Neuronal stem cell (in vitro differentiated cells): ENCODE measurements at regions not wholly inside any gene's neighbourhood (a gene's known extent, or its start where the extent isn't known, plus 50 kb on each side); places are given as distances from the start of the nearest gene placed in this dataset.
"Not testable (repeated sequence)": the region's sequence is repeated elsewhere in the genome, so short reads cannot be mapped to it uniquely, and the experiment has no call there.

Experiments used
- DNase-seq: peaks from one replicate; pipeline ENCODE4 v3.0.0-alpha.2; 2013; ENCODE audit warnings: low spot score
- H2AFZ ChIP-seq: one replicate; pipeline ENCODE4 v1.6.1; 2013; ENCODE audit warnings: mild to moderate bottlenecking, low read length, inconsistent platforms
- H2AK5ac ChIP-seq: 2 replicates; pipeline ENCODE4 v1.6.1; 2013; ENCODE audit warnings: low read depth, mild to moderate bottlenecking, inconsistent platforms, low read length, moderate library complexity, mixed read lengths
- H2BK120ac ChIP-seq: 2 replicates; pipeline ENCODE4 v1.6.1; 2013; ENCODE audit warnings: low read depth, mild to moderate bottlenecking, inconsistent platforms, low read length, moderate library complexity, mixed read lengths
- H2BK12ac ChIP-seq: one replicate; pipeline ENCODE4 v1.6.1; 2013; ENCODE audit warnings: low read length, inconsistent platforms
- H2BK15ac ChIP-seq: 2 replicates; pipeline ENCODE4 v1.6.1; 2013; ENCODE audit warnings: mild to moderate bottlenecking, low read length, inconsistent platforms, mixed read lengths
- H2BK5ac ChIP-seq: one replicate; pipeline ENCODE4 v1.6.1; 2013; ENCODE audit warnings: inconsistent platforms, mild to moderate bottlenecking, low read length, moderate library complexity
- H3K14ac ChIP-seq: one replicate; pipeline ENCODE4 v1.6.1; 2013; ENCODE audit warnings: low read length, inconsistent platforms
- H3K18ac ChIP-seq: 2 replicates; pipeline ENCODE4 v1.6.1; 2013; ENCODE audit warnings: low read length, inconsistent platforms
- H3K23ac ChIP-seq: 2 replicates; pipeline ENCODE4 v1.6.1; 2013; ENCODE audit warnings: low read depth, mild to moderate bottlenecking, mixed read lengths, low read length, inconsistent platforms; ENCODE audit not compliant: poor library complexity
- H3K27ac ChIP-seq: replicated peaks from 3 replicates; pipeline ENCODE4 v1.5.1; 2013; ENCODE audit warnings: low read length, inconsistent platforms
- H3K27me3 ChIP-seq, 3 experiments: 2 replicates each; pipeline ENCODE4 v1.6.1; 2013; ENCODE audit warnings: low read length in 3 of 3, mild to moderate bottlenecking in 2 of 3, inconsistent platforms in 1 of 3, low read depth in 1 of 3, mixed read lengths in 1 of 3, moderate library complexity in 1 of 3; ENCODE audit not compliant: control insufficient read depth in 3 of 3, insufficient read depth in 3 of 3
- H3K36me3 ChIP-seq, 2 donors: replicated peaks in 1 of 2; 2 replicates each; pipeline ENCODE4 v1.6.1; 2013; ENCODE audit warnings: low read length in 2 of 2; ENCODE audit not compliant: control insufficient read depth in 2 of 2, insufficient read depth in 2 of 2
- H3K4ac ChIP-seq: 2 replicates; pipeline ENCODE4 v1.6.1; 2013; ENCODE audit warnings: inconsistent platforms, mild to moderate bottlenecking, low read length, moderate library complexity
- H3K4me1 ChIP-seq, 2 donors: 1 replicate in 1 of 2; 2 replicates in 1 of 2; pipeline ENCODE4 v1.6.1; 2013; ENCODE audit warnings: low read length in 2 of 2, low read depth in 1 of 2; ENCODE audit not compliant: control insufficient read depth in 2 of 2, insufficient read depth in 1 of 2
- H3K4me2 ChIP-seq: one replicate; pipeline ENCODE4 v1.6.1; 2013; ENCODE audit warnings: mild to moderate bottlenecking, low read length, inconsistent platforms; ENCODE audit not compliant: insufficient read depth, poor library complexity, severe bottlenecking
- H3K4me3 ChIP-seq, 2 donors: 2 replicates each; pipeline ENCODE4 v1.5.1; 2013; ENCODE audit warnings: low read length in 2 of 2, mild to moderate bottlenecking in 2 of 2, inconsistent platforms in 1 of 2, moderate library complexity in 1 of 2
- H3K79me1 ChIP-seq: one replicate; pipeline ENCODE4 v1.6.1; 2013; ENCODE audit warnings: low read depth, mild to moderate bottlenecking, inconsistent platforms, low read length, moderate library complexity
- H3K9ac ChIP-seq: one replicate; pipeline ENCODE4 v1.6.1; 2013; ENCODE audit warnings: mild to moderate bottlenecking, low read depth, low read length, inconsistent platforms; ENCODE audit not compliant: poor library complexity
- H3K9me3 ChIP-seq, 2 donors: replicated peaks in 1 of 2; 2 replicates each; pipeline versions ENCODE3 to v1.6.1; 2013; ENCODE audit warnings: low read length in 2 of 2, mild to moderate bottlenecking in 2 of 2, inconsistent platforms in 1 of 2, low read depth in 1 of 2, mixed read lengths in 1 of 2, moderate library complexity in 1 of 2; ENCODE audit not compliant: control insufficient read depth in 2 of 2, insufficient read depth in 1 of 2
- H4K8ac ChIP-seq: one replicate; pipeline ENCODE4 v1.6.1; 2013; ENCODE audit warnings: low read depth, mild to moderate bottlenecking, inconsistent platforms, low read length, moderate library complexity
- H4K91ac ChIP-seq: one replicate; pipeline ENCODE4 v1.6.1; 2013; ENCODE audit warnings: low read length, low read depth, mild to moderate bottlenecking, inconsistent platforms; ENCODE audit not compliant: poor library complexity
- WGBS, 2 donors: extraction: QIAGEN DNeasy Blood & Tissue Kit; methylation state at CpG; one replicate each; pipeline ENCODE4 v1.1.7; 2013; ENCODE audit warnings: missing lambda C conversion rate in 2 of 2, mixed read lengths in 1 of 2; ENCODE audit not compliant: insufficient read length in 2 of 2, insufficient replicate concordance in 1 of 2; ENCODE audit errors: extremely low coverage in 2 of 2; 5-methylcytosine and 5-hydroxymethylcytosine counted together

DNA sequence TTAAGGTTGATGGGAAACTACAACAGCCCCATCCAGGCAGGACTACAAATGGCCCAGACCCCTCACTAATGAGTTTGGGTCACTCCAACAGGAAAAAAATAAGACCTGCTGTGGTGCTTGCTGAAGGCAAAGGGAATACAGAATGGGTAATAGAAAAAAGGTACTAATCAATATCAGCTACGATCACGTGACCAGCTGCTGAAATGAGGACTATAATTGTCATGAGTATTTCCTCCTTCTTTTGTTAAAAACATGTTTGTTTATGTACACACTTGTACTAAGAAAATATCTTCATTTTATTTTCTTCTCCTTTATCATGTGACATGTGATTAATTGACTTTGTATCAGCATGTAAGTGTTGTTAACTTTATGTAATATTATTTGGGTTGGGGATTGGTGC lies 199.9 kb downstream of the GJA1 start:
- H3K4me2 ChIP-seq = no peak overlapping the region
- H3K23ac ChIP-seq = no peak overlapping the region
- no peak overlapping the region for H2BK5ac ChIP-seq
- H3K27ac ChIP-seq = no peak overlapping the region
- H4K91ac ChIP-seq = no peak overlapping the region
- H3K4me1 ChIP-seq = no peaks in the 10 kb centered on the region
- H2AFZ ChIP-seq = no peak overlapping the region
- H3K4ac ChIP-seq = no peak overlapping the region
- H3K4me3 ChIP-seq = no peak overlapping the region
- no peak overlapping the region for H2BK12ac ChIP-seq
- no peak overlapping the region for H2BK120ac ChIP-seq
- no peak overlapping the region for H3K14ac ChIP-seq
- no peaks in the 10 kb centered on the region for H3K27me3 ChIP-seq
- no peaks in the 10 kb centered on the region for H3K79me1 ChIP-seq
- H4K8ac ChIP-seq = no peak overlapping the region
- H3K18ac ChIP-seq = no peak overlapping the region
- H2BK15ac ChIP-seq = no peak overlapping the region
- no peaks in the 10 kb centered on the region for H3K36me3 ChIP-seq
- H2AK5ac ChIP-seq = no peak overlapping the region
- whole genome bisulfite sequencing, 2 donors = no CpG with 5 or more reads among the region's 2 CpGs
- no peak overlapping the region for H3K9ac ChIP-seq
- peaks cover 0 to 5% of the 10 kb centered on the region in 2 donors for H3K9me3 ChIP-seq
- no peak for DNase-seq

DNA sequence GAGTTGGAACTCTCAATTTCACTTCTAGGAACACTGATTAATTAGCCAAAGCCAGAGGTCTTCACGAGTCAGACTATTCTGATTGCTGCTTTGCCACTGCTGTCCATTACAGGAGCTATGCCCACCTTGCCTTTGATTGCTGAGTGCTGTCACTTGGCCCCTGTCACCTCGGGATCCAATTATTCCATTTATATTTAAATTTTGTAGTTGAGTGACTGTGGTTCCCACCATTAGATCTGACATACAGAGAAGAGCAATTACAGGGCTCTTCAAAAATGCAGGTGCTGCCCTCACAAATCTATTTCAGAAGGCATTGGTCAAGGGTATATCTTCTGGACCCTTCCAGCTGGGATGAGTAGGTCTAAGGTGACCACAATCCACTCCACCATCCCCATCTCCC lies 200.8 kb downstream of the GJA1 start:
- not testable (repeated sequence) for DNase-seq, H3K27me3 ChIP-seq, H3K4ac ChIP-seq, H2AFZ ChIP-seq, H4K8ac ChIP-seq, H3K18ac ChIP-seq, H3K23ac ChIP-seq, H2BK15ac ChIP-seq, H2BK120ac ChIP-seq, H2AK5ac ChIP-seq, H4K91ac ChIP-seq, H3K9ac ChIP-seq, H3K4me3 ChIP-seq, H2BK12ac ChIP-seq, H3K27ac ChIP-seq, H3K4me2 ChIP-seq, H3K79me1 ChIP-seq, H3K4me1 ChIP-seq, H3K14ac ChIP-seq, H3K36me3 ChIP-seq, H2BK5ac ChIP-seq, H3K9me3 ChIP-seq
- no CpG with 5 or more reads among the region's 2 CpGs for WGBS, 2 donors

DNA sequence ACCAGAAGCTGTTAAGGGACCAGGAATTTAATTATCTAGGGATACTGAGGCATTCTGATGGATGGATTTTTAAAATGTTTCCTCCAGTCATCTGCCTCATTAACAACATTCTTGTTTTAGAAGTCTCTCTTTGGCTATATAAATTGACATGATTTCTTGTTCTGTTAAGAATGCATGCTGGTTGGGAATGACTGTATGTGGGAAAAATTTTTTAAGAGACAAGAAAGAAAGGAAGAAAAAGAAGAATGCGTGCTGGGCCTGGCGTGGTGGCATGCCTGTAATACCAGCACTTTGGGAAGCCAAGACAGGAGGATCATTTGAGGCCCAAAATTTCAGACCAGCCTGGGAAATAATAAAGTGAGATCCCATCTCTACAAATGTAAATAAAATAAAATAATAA lies 203.6 kb downstream of the GJA1 start:
- Histone ChIP-seq H3K4me3 (no peak overlapping the region), H2BK120ac (no peak overlapping the region), H3K27me3 (no peaks in the 10 kb centered on the region), H2AFZ (no peak overlapping the region), H3K9ac (no peak overlapping the region), H2AK5ac (no peak overlapping the region), H2BK15ac (no peak overlapping the region), H3K18ac (no peak overlapping the region), H4K91ac (no peak overlapping the region), H3K14ac (no peak overlapping the region), H3K4ac (no peak overlapping the region), H3K36me3 (no peaks in the 10 kb centered on the region), H2BK5ac (no peak overlapping the region), H2BK12ac (no peak overlapping the region), H3K27ac (no peak overlapping the region), H4K8ac (no peak overlapping the region), H3K4me2 (no peak overlapping the region), H3K23ac (no peak overlapping the region), H3K9me3 (peaks cover 0 to 4% of the 10 kb centered on the region in 2 donors), H3K4me1 (no peaks in the 10 kb centered on the region), H3K79me1 (no peaks in the 10 kb centered on the region)
- no peak for DNase-seq
- no CpG with 5 or more reads among the region's 2 CpGs for WGBS, 2 donors

DNA sequence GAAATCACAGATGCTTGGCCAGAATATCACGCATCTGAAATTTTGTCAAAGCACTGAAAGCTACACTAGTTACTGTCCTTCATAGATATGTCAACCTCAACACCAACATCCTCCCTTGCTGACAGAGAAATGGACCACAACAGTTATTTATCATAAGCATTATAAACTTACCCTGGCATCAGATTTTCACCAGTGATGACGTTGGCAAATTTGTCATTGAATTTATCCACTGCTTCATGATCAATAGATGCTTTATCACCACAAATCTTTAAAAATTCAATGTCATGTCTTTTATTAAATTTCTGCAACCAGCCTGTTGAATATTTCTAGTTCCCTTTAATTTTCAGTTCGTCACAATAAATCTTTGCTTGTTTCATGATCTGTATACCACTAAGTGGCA lies 205.7 kb downstream of the GJA1 start:
- Histone ChIP-seq H2BK5ac (no peak overlapping the region), H3K9ac (no peak overlapping the region), H2AFZ (no peak overlapping the region), H3K23ac (no peak overlapping the region), H2BK120ac (no peak overlapping the region), H3K18ac (no peak overlapping the region), H3K4me3 (no peak overlapping the region), H3K4me1 (no peaks in the 10 kb centered on the region), H3K36me3 (no peaks in the 10 kb centered on the region), H4K91ac (no peak overlapping the region), H2BK15ac (no peak overlapping the region), H4K8ac (no peak overlapping the region), H2BK12ac (no peak overlapping the region), H3K27ac (no peak overlapping the region), H3K14ac (no peak overlapping the region), H2AK5ac (no peak overlapping the region), H3K4me2 (no peak overlapping the region), H3K79me1 (no peaks in the 10 kb centered on the region), H3K9me3 (peaks cover 0 to 1% of the 10 kb centered on the region in 2 donors), H3K27me3 (no peaks in the 10 kb centered on the region), H3K4ac (no peak overlapping the region)
- DNase-seq = no peak
- WGBS, 2 donors = no CpG with 5 or more reads among the region's 3 CpGs
